ENCODE measurements at regions not wholly inside any gene's neighbourhood (a gene's known extent, or its start where the extent isn't known, plus 50 kb on each side); places are given as distances from the start of the nearest gene placed in this dataset.

- TF ChIP-seq, protein P1, sequence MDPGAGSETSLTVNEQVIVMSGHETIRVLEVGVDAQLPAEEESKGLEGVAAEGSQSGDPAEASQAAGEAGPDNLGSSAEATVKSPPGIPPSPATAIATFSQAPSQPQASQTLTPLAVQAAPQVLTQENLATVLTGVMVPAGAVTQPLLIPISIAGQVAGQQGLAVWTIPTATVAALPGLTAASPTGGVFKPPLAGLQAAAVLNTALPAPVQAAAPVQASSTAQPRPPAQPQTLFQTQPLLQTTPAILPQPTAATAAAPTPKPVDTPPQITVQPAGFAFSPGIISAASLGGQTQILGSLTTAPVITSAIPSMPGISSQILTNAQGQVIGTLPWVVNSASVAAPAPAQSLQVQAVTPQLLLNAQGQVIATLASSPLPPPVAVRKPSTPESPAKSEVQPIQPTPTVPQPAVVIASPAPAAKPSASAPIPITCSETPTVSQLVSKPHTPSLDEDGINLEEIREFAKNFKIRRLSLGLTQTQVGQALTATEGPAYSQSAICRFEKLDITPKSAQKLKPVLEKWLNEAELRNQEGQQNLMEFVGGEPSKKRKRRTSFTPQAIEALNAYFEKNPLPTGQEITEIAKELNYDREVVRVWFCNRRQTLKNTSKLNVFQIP (CRISPR knock-in tag; IDR thresholded peaks at IDR 0.05; ENCODE audit: borderline replicate concordance, low read depth) = no peak
- TF ChIP-seq PATZ1 (CRISPR knock-in tag; IDR thresholded peaks at IDR 0.05; ENCODE audit: borderline replicate concordance) (no peak), ESRRG (CRISPR knock-in tag; IDR thresholded peaks at IDR 0.05) (no peak), ZC3H10 (CRISPR knock-in tag; IDR thresholded peaks at IDR 0.05) (no peak), CREB5 (CRISPR knock-in tag; IDR thresholded peaks at IDR 0.05; ENCODE audit: low read depth) (no peak)
Measured at GRCh38 chr16:74153773-74154172, 142.8 kb upstream of the PSMD7 start.

Measured in SK-N-SH treated with all-trans-retinoic acid at 6 μM for 48 hours (cell line).